Midbrain (tissue), 1 donor: ENCODE measurements at regions not wholly inside any gene's neighbourhood (a gene's known extent, or its start where the extent isn't known, plus 50 kb on each side); places are given as distances from the start of the nearest gene placed in this dataset.

Source experiments
- DNase-seq: peaks from one replicate; lab custom pipeline; 2025; lab: John Stamatoyannopoulos, UW

GRCh38 chr4:186351668-186352194 is 85.7 kb downstream of the F11 start:
- DNase-seq, result no peak

GRCh38 chr4:186348433-186348832 is 82.4 kb downstream of the F11 start:
- DNase-seq, result no peak

- no peak for DNase-seq
These were observed 81.8 kb downstream of the F11 start for GRCh38 chr4:186347743-186348142.

- DNase-seq, result no peak
These were observed 79.2 kb downstream of the F11 start for GRCh38 chr4:186345184-186345583.

GRCh38 chr4:186342582-186342981 is 76.6 kb downstream of the F11 start:
- DNase-seq, result no peak

GRCh38 chr4:186341655-186342054 is 75.7 kb downstream of the F11 start:
- no peak for DNase-seq
